Adipose tissue (tissue), 3 donors: ENCODE measurements at regions not wholly inside any gene's neighbourhood (a gene's known extent, or its start where the extent isn't known, plus 50 kb on each side); places are given as distances from the start of the nearest gene placed in this dataset.

Source experiments
- H3K27ac ChIP-seq: one replicate; pipeline ENCODE4 v1.5.1; 2013; ENCODE audit warnings: low read depth, low read length
- WGBS, 3 donors: extraction: QIAGEN DNeasy Blood & Tissue Kit; methylation state at CpG; one replicate each; pipeline ENCODE4 v1.1.7; 2013; 5-methylcytosine and 5-hydroxymethylcytosine counted together
- donor health status: healthy with polysubstance abuse.
- donor health status: Bipolar disorder and iron deficiency.
- donor health status: healthy.

DNA sequence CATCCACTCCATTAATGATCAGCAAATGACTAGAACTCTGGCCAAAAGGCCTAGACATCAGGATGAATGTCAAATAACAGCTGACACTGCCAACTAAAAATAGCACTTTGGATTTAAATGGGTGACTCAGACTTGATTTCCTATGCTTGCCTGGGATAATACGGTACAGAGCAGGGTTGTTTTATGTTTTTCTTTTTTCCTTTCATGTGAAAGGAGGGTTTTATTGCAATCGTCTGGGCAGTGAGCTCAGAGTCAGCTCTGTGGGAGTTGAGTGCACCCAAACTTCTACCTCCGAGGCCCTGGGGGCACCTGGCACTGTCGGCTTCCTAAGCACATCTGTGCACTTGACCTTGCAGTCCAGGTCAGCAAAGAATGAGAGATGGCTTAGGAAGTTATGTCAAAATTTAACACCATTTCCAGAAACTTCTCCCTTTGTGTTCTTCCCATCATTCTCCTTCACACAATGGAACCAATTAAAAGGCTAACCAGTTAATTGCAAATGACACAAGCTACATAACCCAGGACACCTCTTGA lies 134.1 kb downstream of the LACC1 start:
- WGBS, 3 donors, result 40 to 52% (median 44%) methylated on average over 4 of the region's 4 CpGs
- no peak overlapping the region for H3K27ac ChIP-seq

DNA sequence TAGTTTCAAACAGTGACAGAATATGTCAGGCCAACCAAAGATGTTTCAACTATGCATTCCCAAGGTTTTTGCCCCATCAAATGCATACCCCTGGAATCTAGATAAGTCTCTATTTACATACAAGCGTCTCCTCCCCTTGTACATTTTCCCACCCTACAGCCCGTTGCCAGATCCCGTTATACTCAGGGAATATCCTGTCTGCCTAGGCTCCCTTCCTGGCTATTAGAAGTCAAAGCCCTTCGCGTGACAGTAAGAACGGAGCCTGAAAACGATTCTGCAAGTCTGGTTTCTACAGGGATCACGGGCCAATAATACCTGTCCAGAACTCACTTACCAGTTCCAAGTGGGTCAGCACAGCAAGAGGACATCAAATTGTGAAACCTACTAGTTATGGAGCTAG lies 134.8 kb downstream of the LACC1 start:
- 77 to 81% (median 77%) methylated on average over 8 of the region's 8 CpGs for WGBS, 3 donors
- H3K27ac ChIP-seq, result no peak overlapping the region

DNA sequence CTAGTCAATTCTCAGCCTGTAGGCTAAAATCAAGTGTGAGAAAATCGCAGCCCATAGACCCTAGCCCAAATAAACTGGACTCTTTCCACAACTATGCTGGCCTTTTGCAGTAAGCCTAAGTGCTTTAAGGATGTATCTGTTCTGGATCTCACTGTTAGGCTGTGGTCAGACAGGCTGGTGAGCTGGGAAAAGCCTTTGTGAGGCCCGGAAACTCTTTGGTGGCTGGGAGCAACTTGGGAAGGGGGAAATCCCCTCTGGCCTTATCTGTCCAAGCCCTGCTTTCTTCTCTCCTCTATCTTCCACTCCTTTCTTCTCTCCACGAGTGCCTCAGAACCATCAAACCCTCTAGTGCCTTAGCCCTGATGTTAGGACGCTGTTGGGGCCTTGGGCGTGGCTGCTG lies 135.4 kb downstream of the LACC1 start:
- 89 to 91% (median 89%) methylated on average over 5 of the region's 5 CpGs for WGBS, 3 donors
- no peak overlapping the region for H3K27ac ChIP-seq

DNA sequence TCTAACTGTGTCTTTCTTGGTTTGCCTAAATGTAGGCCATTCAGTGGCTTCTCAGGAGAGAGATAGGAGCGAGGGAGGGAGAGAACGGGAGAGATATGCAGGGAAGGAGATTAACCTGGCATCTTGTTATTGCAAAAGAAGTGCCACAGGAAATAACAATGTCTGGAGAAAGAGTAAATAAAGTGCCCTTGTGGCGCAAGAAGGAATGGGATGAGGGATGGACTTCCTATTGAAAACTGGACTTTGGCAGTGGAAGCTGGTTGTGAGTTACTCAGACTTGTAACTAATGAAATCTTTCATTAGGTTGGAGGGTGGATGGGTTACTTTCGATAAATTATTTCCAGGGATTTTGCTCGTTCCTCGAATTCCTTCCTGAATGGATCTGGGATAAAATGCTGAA lies 136.1 kb downstream of the LACC1 start:
- no peak overlapping the region for H3K27ac ChIP-seq
- 84 to 90% (median 84%) methylated on average over 6 of the region's 6 CpGs for WGBS, 3 donors

DNA sequence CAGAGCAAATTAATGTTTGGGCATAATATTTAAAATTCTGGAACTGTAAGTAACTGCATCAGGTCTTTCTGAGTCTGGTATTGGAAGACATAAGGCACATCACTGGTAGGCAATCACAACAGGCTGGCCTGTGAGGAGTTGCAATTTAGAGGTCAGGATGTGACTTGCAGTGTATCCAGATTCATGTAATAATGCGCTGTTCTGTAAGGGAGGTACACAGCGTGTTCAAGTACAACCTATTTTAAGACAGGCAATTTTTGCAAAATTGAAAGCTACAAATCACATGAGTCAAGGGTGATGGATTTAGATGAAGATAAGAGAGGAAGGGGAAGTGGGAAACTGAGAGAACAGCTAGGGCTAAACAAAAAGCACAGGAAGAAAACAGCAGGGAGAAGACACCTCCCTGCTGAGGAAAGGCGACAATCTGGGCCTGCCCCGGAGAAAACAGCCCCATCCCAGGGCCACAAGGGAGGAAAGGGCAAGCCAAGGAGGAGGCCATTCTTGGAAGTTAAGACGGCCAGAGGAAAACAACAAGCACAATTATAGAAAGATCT lies 138.1 kb downstream of the LACC1 start:
- H3K27ac ChIP-seq, result no peak overlapping the region
- 35 to 83% (median 35%) methylated on average over 5 of the region's 5 CpGs for WGBS, 3 donors

DNA sequence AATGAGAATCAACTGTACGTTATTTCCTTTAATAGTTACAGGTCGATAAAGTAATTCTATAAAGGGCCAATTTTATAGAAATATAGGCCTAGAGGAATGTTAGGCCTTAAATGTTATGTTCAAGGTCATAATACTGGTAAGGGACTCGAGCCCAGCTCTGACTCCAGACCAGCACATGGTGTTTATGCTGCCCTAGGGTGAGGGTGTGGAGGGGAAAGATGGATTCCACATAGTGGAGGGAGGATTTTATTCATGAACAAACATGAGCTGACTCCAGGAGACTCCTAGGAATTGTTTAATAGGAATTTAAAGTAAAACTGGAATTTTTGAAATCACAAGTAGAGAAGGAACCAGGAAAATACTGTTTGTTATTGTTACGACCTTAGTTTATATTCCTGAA lies 139.9 kb downstream of the LACC1 start:
- no peak overlapping the region for H3K27ac ChIP-seq
- 84 to 91% (median 87%) methylated on average over 4 of the region's 4 CpGs for WGBS, 3 donors

DNA sequence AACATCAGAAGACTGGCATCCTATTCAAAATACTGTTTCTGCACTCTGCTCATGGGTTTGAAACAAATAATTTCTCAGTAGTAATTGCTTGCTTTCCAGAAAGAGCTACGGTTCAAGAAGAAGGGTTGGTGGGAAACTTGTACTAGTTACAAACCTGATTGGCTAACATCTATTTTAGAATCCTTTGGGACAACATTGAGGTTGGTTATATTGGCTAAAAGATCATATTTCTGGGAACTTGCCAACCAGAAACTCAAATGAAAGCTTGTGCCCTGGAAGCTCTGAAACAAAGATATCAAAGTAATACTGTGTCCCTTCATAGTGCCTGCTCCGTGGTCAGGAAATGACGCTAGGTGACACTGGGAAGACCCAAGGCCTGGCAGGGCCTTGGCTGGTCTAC lies 141.7 kb downstream of the LACC1 start:
- WGBS, 3 donors, result 54 to 74% (median 61%) methylated on average over 3 of the region's 3 CpGs
- no peak overlapping the region for H3K27ac ChIP-seq

DNA sequence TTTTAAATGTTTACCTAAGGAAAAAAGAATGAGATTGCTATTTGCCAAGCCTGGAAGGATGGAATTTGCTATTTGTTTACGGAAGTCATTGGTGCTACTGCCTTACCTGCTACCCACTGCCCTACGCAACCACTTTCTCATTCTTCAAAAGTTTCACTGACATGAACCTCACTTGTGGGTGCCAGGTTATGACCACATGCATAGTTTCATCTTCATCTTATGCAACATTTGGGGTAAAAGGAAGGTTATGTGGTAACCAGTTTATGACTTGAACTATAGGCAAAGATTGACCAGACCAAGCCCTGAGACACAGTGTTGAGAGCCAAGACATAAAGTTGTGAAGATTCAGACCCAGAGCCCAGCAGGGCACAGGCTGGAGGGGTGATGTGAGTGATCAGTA lies 142.5 kb downstream of the LACC1 start:
- WGBS, 3 donors, result 77 to 91% (median 80%) methylated on average over 2 of the region's 2 CpGs
- no peak overlapping the region for H3K27ac ChIP-seq

DNA sequence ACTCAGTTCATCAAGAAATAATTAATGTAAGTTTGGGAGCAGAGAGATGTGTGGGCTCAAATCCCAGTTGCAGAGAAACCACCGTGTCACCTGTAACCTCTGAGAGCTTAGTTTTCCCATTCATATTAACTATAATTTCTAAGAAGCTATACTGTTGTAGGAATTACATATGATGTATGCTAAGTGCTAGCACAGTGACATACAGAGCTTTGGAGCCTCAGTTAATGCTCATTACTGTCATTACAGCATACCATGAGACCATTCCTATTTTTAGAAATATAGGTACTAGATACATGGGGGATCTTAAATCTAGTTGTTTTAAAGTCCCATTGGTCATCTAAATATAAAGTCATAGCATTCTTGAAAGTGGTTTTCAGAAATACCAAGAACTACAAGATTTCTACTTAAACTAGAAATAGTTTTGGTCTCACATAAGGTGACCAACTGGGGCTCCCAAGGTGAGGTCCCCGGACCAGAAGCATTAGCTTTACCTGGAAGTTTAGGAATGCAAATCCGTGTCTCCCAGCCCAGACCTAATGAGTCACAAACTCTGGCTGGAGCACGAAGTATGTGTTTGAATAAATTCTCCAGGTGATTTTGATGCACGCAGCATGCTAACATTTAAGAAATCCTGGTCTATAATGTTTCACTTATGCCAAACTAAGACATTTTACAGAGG lies 144.6 kb downstream of the LACC1 start:
- no peak overlapping the region for H3K27ac ChIP-seq
- whole genome bisulfite sequencing, 3 donors, result 79 to 92% (median 89%) methylated on average over 5 of the region's 5 CpGs

DNA sequence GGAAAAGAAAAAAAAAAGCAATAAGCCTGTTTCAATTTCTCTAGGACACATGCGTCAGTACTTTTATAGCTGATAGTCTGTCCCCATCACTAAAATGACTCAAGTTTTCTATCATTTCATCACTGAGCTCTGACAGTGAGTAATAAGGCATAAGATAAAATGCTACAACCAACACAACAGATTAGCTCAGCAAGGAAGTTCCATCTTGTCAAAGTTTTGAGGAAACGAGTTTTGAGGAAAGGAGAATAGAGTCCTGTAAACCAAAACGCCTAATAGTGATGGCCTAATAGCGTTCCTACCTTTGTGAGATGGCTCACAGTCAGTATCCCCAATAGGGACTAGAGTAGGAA lies 145.1 kb downstream of the LACC1 start:
- H3K27ac ChIP-seq, result no peak overlapping the region
- 63 to 81% (median 67%) methylated on average over 4 of the region's 4 CpGs for WGBS, 3 donors

DNA sequence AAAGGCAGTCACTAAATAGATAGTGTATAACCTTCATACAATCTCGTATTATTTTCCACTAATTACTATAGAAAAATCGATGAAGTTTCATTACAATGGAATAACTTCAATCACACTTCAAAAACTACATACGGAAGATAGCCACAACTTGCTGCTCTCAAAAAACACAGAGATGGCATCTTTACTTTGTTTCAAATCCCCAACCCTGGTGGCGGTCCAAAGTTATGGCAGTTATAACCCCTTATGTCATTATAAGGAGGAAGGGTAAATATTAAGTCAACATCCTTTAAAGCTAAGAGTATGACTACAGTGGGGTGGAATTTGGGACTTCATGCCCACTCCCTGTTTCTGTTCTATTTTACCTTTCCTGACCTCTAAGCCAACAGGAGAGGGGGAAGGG lies 146.5 kb downstream of the LACC1 start:
- H3K27ac ChIP-seq, result no peak overlapping the region
- 93 to 96% (median 94%) methylated on average over 4 of the region's 4 CpGs for WGBS, 3 donors

DNA sequence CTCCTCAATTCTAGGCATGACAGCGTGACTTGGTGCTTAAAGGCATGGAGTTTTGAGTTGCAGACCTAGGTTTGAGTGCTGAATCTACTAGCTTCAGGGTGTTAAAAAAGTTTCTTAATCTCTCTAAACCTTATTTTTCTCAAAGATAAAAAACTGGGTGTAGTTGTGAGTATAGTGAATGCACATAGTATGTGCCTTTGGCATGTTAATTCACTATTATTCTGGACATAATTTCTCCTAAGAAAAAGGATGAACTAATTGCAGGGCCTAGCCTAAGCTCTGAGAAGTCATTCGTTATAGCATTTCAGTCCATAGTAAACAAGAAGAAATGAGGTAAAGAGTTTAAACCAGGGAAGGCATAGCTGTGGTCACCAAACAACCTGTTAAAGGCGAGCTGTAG lies 149.0 kb downstream of the LACC1 start:
- WGBS, 3 donors, result 84 to 92% (median 90%) methylated on average over 3 of the region's 3 CpGs
- no peak overlapping the region for H3K27ac ChIP-seq

DNA sequence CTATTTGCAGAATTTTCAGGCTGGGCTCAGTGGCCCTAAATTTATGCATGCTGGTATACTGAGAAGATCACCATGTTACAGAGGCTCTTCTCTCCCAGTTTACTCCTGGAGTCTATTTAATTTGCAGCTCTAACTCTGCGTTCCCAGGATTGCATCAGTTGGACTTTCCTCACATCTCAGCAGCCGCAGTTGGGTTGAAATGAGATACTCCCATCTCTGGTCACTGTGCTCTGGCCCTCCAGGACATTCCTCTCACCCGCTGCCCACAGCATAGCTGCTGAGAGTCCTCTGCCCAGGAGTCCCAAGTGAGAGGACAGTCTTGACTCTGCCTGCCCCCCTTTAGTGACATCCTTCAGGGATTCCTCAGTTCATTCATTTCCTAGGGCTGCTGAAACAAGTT lies 150.9 kb downstream of the LACC1 start:
- whole genome bisulfite sequencing, 3 donors, result 49 to 93% (median 68%) methylated on average over 3 of the region's 3 CpGs

DNA sequence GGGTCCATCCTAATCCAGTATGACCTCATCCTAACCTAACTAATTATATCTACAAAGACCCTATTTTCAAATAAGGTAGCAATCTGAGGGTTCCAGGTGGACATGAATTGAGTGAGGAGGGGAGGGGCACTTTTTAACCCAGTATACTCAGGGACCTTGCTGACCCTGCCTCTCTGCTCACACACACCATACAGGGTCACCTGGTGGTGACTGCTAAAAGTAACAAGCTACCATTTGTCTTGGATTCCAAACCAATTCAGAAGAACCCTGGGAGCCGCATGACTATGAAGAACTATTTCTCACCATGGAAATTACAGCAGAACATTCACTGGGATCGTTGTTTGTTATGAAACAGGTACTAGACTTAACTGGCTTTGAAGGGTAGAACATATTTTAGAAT lies 151.9 kb downstream of the LACC1 start:
- no peak overlapping the region for H3K27ac ChIP-seq
- WGBS, 3 donors, result 93 to 96% (median 94%) methylated on average over 2 of the region's 2 CpGs

More for the DNA sequence above, 150.9 kb downstream of the LACC1 start:
- H3K27ac ChIP-seq, result no peak overlapping the region

DNA sequence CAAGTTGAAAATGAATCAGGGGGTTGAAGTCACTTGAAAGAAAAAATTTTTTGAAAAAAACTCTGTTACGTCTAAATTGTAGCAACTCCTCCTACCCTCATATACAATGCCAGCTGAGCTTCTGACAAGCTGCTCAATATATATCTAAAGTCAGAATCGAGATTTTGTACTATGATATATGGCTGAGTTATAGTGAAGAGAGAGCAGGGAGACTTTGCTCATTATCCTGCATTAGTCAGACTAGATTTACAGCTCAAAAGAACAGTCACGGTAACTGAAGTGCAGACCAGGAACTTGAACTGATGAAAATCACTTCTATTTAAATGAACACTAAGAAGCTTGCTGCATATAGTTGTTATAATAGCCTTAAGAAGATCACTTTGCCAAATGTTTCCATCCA lies 153.1 kb downstream of the LACC1 start:
- no peak overlapping the region for H3K27ac ChIP-seq
- WGBS, 3 donors, result 78 to 83% (median 81%) methylated on average over 3 of the region's 3 CpGs

DNA sequence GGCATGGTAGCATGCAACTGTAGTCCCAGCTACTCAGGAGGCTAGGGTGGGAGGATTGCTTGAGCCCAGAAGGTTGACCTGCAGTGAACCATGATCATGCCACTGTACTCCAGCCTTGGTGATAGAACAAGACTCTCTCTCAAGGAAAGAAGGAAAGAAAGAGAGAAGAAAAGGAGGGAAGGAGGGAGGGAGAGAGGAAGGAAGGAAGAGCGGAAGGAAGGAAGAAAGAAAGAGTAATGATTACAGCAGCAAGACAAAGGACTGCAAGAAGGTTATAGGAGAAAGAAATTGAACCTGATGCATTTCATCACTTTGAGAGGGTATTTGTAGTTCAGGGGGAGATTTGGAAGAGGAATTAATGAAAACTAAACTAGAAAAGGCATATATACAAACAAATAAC lies 155.7 kb downstream of the LACC1 start:
- WGBS, 3 donors, result 88 to 100% (median 100%) methylated on average over 1 of the region's 1 CpG
- H3K27ac ChIP-seq, result no peak overlapping the region

DNA sequence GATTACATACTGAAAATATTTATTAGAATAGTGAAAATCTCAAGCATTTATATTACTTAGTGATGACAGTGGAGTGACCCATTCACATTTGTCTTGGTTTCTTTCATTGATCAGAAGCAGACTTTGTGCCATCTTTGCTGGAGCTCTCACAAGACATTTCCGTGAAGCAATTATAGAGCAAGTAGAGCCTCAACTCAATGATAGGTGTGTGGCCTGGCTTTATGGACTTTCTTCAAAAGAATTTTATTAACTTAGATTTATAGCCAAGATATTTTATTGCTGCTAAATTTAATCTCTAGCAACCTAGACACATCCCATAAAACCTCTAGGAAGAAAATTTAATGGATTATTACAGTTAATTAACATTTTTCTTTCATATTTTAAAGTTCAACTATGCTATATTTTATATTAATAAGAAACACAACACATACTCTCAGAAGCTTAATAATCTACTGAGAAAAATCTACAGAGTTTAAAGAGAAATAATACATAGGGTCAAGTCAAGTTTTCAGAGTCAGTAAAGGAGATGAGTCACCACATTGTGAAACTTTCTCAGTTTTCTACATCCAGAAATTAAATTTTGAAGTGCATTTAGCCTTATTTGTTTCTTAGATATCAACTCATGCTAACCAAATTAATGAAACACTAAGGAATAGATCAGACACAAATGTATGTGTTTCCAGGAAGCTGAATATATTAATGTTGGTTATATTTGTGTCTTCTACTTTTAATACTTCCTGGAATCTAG lies 160.5 kb downstream of the LACC1 start:
- 88 to 94% (median 93%) methylated on average over 1 of the region's 1 CpG for WGBS, 3 donors
- no peak overlapping the region for H3K27ac ChIP-seq

DNA sequence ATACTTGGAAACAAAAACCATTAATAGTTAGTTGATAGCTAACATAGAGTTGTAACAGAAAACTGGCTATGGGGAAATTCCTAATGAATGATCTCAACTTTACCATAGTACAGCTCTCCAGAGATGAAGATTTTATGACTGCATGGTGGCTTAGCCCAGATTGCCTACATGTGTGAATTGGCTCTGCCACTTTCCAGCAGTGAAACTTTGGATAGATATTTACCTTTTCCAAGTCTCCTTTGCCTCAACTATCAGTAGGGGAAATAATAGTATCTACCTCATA lies 161.1 kb downstream of the LACC1 start:
- no peak overlapping the region for H3K27ac ChIP-seq

DNA sequence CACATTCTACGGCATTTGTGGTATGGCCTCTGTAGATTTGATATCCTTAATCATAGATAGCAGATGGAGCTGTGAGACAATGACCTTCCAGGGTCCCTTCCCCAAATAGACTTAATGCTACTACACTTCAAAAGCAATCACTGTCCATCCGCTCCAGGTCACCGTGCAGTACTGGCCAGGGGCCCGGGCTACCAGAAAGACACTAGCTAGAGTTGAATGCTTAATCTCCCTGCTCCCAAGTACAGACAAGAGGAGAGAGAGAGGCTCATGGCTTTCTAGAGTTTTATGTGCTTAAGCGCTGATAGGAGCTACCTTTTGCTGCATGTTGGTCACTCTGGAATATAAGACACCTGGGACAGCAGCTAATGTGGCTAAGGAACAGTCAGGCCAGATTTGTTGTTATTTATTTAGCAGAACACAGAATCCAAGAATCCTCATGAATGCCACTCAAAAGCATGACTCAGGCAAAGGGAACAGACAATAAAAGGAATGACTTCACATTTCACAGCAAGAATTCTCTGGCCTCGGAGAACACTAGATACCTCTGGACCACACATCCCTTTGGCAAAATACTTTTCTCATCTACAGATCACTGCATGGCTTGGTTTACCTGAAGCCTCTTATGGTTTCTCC lies 165.0 kb downstream of the LACC1 start:
- 88 to 95% (median 94%) methylated on average over 6 of the region's 6 CpGs for WGBS, 3 donors
- no peak overlapping the region for H3K27ac ChIP-seq

DNA sequence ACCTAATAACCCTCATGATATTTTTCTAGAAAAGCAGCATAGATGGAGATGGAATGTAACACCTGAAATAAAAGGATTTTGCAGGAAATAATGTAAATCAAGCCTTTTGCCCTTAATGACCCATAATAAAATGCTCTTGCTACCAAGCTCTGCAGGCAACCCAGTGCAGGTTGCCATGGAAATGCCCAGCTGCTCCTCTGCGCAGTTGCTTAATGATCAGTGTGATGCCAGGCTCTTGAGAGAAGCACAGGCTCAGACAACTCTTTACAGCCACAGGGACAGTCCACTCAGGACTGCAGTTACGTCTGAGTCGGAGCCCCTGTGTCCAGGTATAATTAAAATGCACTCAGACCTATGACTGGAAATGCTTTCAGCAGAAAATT lies 165.5 kb downstream of the LACC1 start:
- H3K27ac ChIP-seq, result no peak overlapping the region
- WGBS, 3 donors, result 86 to 96% (median 96%) methylated on average over 3 of the region's 3 CpGs
